Stimulated activated CD8-positive, alpha-beta memory T cell treated with anti-CD3 and anti-CD28 coated beads, Interleukin-4, amount 100 ng/mL, for 48 hours (primary cell): ENCODE measurements at regions not wholly inside any gene's neighbourhood (a gene's known extent, or its start where the extent isn't known, plus 50 kb on each side); places are given as distances from the start of the nearest gene placed in this dataset.

Experiments
- DNase-seq: peaks from one replicate; pipeline ENCODE4 v3.0.0-alpha.2; 2020

GRCh38 chr15:66615846-66616245 is 50.0 kb upstream of the LCTL start:
- DNase-seq: no peak

DNA sequence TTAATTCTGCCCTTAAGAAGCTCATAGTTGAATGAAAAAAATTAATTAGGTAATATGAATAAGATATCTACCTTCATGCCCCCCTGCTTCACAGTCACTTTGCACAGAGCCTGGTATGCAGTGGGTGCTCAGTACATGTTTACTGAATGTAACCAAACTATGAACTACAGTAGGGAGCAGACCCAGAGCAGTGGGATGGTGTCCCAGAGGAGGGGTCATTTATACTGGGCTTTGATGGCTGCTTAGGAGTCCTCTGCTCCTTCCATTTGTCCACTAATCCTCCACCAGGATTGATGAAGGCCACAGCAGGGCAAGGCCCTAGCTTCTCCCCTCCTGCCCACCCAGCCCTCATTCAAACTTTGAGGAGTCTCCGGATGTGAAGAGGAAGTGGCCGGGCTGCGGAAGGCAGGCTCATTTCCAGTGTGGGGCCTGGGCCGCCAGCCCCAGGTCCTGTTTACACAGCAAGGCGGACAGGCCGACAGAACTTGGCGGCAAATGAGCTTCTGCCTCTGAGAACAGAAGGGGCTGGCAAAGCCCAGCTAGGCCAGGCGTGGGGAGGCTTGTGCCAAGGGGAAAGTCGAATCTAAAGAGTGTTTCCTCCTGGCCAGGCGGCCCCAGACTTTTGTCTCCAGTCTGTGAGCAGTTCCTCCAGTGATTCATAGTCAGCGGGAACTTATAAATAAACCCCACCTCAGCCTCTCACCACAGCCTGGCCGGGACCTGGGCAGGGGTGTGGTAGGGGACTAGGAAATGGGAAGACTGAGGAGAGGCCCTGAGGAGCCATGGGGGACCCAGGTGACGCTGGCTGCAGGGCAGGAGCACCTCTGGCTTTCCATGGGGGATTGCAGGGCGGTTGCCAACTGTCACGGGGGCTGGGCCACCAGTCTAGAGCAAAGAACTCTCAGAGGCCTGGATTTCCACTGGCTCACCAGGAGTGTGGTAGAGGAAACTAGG is 51.6 kb upstream of the LCTL start:
- DNase-seq: no peak

DNA sequence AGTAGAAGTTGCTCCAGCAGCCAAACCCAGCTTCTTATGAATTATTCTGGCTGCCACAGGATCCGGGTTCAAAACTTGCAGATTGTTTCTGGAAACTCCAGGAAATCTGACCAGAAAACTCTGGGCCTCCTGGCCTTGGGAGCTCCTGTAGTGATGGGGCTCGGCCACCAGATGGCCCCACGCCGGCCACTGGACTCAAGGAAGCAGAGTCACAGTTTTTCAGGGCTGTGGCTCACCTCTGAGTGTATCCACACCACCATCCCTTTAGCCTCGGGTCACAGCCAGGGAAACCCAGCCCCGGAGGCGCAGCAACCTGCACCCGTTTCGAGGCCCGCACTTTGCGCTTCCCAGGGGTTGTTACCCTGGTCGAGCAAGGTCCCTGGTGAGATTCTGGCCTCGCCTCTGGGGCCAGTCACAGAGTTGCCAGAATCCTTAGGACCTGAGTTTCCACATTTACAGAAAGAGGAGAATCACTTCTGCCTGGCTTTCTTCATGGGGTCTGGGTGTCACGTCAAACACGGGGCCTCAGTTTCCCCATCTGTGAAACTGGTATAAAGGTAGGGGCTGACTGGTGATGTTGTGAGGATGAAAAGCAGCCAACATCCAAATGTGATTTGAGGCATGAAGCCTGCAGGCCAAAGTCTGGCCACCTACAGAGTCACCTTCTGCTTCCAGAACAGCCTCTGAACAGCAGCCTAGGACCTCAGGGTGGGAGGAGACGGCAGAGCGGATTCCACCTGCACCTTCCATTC is 53.5 kb upstream of the LCTL start:
- peak; percentile 71 for DNase-seq

DNA sequence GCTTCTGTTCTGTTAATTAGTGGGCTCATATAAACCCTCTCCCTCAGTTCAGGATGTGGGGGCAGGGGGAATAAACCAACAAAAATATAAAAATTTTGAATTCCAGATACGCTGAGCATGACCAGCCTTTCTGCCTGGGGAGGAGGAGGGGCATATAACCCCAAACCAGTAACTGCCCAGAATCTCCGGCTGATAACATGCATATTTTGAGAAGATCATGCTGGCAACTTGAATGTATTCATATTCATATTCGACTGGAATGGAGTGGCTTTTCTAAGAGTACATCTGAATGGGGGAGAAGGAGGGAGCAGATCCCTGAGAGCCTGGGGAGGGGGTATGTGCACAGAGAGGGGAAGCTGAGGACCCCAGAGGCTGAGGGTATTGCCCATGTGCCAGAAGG is 54.5 kb upstream of the LCTL start:
- DNase-seq: no peak

- no peak for DNase-seq
These were observed 55.0 kb upstream of the LCTL start for GRCh38 chr15:66620744-66621344.

DNA sequence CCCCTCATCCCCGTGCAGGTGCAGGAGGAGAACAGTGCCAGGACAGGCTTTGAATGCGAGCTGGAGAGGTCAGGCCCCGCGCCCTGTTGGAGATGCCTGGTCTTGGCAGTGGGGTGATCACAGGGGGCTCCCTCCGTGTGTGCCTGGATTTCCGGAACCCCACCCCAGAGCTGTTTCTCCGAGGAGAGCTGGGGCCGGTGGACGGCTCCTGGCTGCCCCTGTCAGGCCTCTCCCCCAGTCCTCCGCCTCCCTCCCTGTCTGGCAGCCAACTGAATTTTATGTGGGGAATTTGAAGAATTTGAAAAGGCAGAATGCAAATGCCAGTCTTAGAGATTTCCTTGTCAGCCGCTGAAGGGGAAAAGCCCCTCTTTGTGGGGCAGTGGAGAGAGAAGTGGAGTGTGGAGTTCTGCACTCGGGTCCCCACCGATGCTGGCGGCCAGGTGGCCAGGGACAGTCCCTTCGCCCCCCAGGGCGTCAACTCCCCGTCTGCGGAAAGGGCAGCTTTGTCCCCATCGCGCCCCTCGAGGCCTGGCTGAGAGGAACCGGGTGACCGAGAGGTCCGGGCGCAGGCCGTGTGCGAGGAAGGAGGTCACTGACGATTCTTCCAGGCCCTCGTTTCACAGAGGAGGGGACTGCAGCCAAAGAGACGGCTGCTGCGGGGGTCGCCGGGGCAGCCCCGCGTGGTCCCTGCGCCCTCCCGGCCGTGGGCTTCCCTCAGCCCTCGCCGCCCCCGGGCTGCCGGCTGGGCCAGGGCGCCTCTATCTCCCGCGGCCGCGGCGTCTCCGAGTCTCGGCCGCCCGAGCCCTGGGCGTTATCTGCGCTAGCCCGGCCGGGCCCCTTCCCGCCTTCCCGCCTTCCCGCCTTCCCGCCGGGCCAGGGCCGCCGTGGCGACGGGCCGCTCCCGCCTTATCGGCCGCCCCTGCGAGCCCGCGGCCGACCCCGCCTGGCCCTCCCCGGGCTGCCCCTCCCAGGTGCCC is 56.0 kb upstream of the LCTL start:
- DNase-seq: no peak

- no peak for DNase-seq
These were observed 56.8 kb upstream of the LCTL start for GRCh38 chr15:66622591-66623022.

DNA sequence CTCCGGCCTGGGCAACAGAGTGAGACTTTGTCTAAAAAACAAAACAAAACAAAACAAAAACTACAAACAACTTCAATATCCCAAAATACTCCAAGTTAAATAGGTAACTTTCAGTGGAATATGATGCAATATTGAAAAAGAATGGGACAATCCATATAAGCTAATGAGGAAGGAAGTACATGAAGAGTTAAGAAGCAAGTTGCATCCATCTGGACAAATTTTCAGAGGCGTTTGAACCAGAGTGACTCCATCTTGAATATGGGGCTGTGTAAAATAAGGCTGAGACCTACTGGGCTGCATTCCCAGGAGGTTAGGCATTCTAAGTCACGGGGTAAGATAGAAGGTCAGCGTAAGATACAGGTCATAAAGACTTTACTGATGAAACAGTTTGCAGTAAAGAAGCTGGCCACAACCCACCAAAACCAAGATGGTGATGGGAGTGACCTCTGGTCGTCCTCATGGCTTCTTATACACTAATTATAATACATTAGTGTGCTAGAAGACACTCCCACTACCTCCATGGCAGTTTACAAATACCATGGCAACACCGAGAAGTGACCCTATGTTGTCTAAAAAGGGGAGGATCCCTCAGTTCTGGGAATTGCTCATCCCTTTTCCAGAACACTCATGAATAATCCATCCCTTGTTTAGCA is 58.1 kb upstream of the LCTL start:
- DNase-seq: no peak

GRCh38 chr15:66625531-66625930 is 59.7 kb upstream of the LCTL start:
- no peak for DNase-seq

DNA sequence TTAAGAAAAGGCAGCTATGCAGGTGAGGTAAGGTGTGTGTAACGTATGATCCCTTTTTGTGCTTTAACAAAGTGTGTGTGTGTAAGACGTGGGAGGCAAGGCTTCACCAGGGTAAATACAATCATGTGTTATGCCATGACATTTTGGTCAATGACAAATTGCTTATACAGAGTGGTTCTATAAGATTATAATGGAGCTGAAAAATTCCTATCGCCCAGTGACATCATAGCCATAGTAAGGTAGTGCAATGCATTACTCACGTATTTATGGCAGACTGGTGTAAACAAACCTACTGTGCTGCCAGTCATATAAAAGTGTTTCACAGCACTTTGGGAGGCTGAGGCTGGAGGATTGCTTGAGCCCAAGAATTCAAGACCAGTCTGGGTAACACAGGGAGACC is 60.2 kb upstream of the LCTL start:
- no peak for DNase-seq

DNA sequence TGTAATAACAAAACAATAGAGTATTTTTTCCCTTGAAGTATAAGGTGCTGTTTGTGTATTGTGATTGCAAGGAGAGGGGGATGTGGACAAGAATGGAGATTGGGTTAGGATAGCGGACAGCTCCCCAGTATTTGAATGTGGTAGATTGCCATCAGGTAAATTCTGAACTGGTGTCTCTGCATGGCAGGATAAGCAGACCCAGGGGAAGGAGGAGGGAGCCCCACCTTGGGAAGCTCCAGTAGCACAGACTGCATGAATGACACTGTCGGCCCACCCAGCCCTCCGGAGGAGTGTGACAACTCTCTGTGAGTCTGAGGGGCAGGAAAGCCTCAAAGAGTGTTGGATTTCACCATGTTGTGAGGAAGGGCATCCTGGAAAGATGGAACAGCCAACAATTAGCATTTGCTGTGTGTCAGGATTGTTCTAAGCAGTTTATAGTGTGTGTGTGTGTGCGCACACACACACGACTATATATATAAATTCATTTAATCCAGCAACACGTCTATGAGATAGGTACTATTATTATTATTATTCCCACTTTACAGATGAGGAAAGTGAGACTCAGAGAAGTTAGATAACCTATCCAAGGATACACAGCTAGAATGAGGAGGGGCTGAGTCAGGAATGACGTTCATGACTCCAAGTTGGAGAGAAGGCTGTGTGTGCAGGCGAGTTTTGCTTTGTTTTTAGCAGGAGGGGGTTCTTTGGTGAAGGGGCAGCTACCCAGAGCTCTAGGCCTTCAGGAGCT is 63.4 kb upstream of the LCTL start:
- no peak for DNase-seq

GRCh38 chr15:66629817-66630576 is 64.2 kb upstream of the LCTL start:
- DNase-seq: no peak

DNA sequence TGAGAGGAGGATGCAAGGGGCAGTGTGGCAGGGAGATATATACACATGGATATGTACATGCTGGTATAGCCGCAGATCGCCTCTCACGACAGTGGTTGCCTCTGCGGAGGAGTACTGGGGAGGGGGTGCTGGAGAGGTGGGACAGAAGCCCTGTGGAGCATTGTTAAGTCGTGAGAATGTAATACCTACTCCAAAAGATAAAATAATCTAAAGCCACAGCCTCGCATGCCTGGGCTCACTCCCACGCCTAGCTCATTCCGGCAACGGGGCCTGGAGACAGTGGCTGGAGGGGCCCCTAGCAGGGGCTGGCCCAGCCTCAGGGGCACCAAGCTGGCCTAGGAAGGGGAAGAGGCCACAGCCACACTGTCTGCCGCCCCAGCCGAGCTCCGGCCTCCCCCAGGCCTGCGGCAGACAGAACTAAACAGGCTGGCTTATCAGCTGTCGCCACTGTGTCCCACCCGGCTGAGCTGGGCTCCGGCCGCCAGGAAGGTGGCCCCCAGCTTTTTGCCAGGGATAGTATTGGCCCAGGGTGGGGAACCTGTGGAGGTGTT is 65.1 kb upstream of the LCTL start:
- DNase-seq: no peak

GRCh38 chr15:66631616-66632263 is 65.9 kb upstream of the LCTL start:
- no peak for DNase-seq

GRCh38 chr15:66633041-66633937 is 67.5 kb upstream of the LCTL start:
- DNase-seq: no peak

- no peak for DNase-seq
These were observed 68.1 kb upstream of the LCTL start for GRCh38 chr15:66633938-66634250.

GRCh38 chr15:66634540-66634939 is 67.5 kb upstream of the SMAD6 start:
- no peak for DNase-seq

DNA sequence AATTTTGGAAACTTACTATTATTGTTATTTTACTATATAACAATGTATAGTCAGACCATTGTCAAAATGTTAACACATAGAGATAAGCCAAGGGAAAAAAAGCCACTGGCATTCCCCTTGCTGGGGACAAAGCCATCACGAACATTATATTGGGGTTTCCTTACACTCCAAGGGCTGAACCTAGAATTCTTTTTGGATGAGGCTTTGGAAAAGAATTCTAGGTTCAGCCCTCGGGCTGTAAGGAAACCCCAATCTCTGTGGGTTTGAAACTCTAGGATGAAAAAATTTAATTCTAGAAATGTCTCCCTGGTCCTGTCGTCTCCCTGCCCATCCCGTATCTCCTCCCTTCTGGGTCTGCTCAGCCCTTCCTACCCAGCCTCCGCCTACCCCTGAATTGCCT is 67.0 kb upstream of the SMAD6 start:
- DNase-seq: no peak

DNA sequence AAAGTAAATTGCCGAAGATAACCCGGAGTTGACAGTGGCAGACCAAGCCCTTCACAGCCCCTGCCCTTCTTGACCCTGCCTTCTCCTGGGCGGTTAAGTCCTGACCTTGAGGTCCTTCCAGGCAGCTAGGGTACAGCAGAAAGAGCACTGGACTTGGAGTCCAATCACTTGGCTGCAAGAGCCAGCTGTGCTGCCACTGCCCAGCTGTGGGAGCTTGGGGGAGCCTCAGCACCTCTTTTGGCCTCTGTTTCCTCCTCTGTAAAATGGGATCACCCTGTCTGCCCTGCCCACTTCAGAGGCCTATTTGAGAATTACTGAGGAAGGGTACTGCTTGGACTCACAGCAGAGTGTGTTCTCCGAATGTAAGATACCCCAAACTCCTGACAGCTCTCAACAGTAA is 66.2 kb upstream of the SMAD6 start:
- no peak for DNase-seq
